AG09319 (cell line): ENCODE measurements at regions not wholly inside any gene's neighbourhood (a gene's known extent, or its start where the extent isn't known, plus 50 kb on each side); places are given as distances from the start of the nearest gene placed in this dataset.

ENCODE experiments used
- DNase-seq: peaks from one replicate; pipeline ENCODE4 v3.0.0-alpha.2; 2010; ENCODE audit warnings: low read depth; ENCODE audit errors: extremely low read depth
- CTCF ChIP-seq: IDR thresholded peaks from 2 replicates; pipeline ENCODE4 v1.5.1; 2011; ENCODE audit warnings: low read depth, mild to moderate bottlenecking, inconsistent platforms, low read length, moderate library complexity

- peak; percentile 63 for TF ChIP-seq CTCF
- DNase-seq = peak; percentile 38
Observed at GRCh38 chr5:122704247-122705036, 70.4 kb upstream of the SNX2 start.

DNA sequence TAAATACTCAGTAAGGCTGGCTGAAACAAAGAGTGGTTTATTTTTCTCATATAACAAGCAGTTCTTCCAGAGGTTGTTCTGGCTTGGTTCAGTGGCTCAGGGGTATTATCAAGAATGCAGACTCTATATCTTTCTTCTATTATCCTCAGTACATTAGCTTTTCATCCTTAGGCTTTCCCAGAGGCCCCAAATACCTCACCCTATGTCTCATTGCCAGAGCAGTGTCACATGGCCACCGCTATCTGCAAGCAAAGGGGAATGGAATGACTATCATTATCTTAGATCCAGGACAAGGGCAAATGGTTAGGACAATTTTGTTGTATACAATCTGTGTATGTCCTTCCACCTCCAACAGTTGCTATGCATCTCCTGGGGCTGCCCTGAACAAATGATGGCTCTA lies 69.0 kb upstream of the SNX2 start:
- no peak for DNase-seq
- TF ChIP-seq CTCF = no peak

GRCh38 chr5:122707796-122708195 lies 67.1 kb upstream of the SNX2 start:
- no peak for DNase-seq
- TF ChIP-seq CTCF = no peak

DNA sequence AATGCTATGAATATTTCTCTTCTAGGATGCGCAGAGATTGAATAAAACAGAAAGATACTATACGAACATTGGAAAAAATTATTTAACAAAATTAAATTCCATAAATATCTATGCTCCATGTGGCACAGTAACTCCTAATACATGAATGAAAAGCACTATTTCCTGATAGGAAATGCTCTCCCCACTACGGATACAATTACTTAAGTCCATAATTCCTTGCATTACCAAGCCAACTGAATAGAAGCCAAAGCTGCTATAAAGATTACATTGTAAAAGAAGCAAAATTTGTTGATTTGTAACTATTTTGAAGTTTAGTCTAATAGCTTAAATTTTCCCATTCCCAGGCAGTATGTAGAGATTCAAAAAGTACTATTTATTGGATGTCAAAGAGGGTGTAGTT lies 61.8 kb upstream of the SNX2 start:
- no peak for DNase-seq
- TF ChIP-seq CTCF = no peak

- no peak for DNase-seq
- TF ChIP-seq CTCF = no peak
Observed at GRCh38 chr5:122715095-122715494, 59.8 kb upstream of the SNX2 start.

DNA sequence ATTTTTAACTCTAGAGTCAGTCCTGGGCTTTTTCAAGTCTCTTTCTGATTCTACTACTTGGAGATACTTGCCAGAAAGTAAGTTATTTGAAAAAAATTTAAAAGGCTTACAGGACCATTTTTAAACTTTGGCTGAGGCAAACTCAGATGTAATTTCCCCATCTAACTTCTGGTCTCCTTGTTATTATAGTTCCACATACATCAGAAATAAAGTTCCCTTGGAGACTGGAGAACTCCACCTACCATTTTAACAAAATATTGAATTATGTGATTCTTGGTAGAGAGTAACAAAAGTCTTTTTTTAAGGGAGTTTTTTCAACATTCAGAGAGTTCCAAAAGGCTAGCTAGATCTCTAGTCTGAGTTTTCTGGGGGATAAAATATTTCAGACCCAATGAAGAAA lies 56.3 kb upstream of the SNX2 start:
- no peak for TF ChIP-seq CTCF
- no peak for DNase-seq

DNA sequence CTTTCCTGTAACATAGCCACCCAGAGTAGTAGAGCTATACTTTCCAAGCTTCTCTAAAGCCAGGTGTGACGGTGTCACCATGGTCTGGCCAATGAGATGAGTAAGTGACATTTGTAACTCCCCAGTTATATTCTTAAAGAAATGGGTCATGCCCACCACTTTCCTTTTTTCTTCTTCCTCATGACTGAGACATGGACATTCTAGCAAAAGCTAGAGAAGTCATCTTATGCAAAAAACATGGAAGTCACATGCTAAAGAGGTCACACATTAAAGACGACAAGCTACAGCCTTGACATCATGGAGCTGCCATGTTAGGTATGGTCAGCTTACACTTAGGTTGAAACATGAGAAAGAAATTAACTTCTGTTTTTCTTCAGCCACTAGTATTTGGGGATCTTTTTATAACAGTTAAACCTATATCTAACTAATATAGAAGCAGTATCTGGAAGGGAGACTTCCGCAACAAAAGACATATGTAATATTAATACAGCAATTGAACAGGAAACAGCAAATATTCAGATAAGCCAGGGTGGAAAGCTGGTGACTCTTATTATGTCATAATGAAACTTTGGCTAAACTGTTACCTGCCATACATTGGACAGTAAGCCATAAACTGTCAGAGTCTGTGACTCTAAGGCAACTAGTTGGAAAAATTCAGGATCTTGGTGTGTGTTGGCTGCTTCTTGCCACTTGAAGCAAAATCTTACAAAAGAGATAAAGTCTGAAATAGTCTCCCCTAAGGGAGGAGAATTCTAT lies 54.7 kb upstream of the SNX2 start:
- DNase-seq = no peak
- no peak for TF ChIP-seq CTCF
